K562 (cell line): ENCODE measurements at regions not wholly inside any gene's neighbourhood (a gene's known extent, or its start where the extent isn't known, plus 50 kb on each side); places are given as distances from the start of the nearest gene placed in this dataset.
A peak's percentile ranks its signal among the peaks of the same experiment; 100 is the strongest.

Experiments used
- ATAC-seq: fragments of 200-7000 bp; cut with Tn5 transposase; 3 replicates; pipeline ENCODE4 v1.9.1; 2020; ENCODE audit warnings: moderate library complexity
- BruUV-seq: library from RNA; stranded (reverse); fragments of 400-500 nt; replicated peaks from 2 replicates; lab custom pipeline; 2021; lab: Mats Ljungman, UMichigan
- CTCF ChIA-PET: fragments of 300-600 bp; formaldehyde crosslinking; extraction: SDS; loops from one replicate; lab custom pipeline; 2021; ENCODE audit warnings: low intra/inter-chr PET ratio; lab: Yijun Ruan, JAX
- POLR2A ChIA-PET: fragments of 300-600, 350-650 bp; sonication (Branson Sonifier 250); formaldehyde crosslinking; extraction: SDS; loops from one replicate; lab custom pipeline; 2021; ENCODE audit warnings: antibody characterized with exemption, inconsistent platforms; lab: Yijun Ruan, JAX
- DNase-seq, 4 experiments: peaks; one replicate each; pipeline versions ENCODE4 v3.0.0 to v3.0.0-alpha.2; 2011 to 2018; ENCODE audit warnings: low spot score in 3 of 4, mixed read lengths in 3 of 4; ENCODE audit errors: extremely low read depth in 1 of 4
- FAIRE-seq: peaks from 2 replicates; lab custom pipeline; 2011; peaks lifted over from hg19 to GRCh38; lab: Jason Lieb, UNC
- H2AFZ ChIP-seq: 2 replicates; pipeline ENCODE4 v1.6.0; 2011; ENCODE audit warnings: low read depth, low read length, control low read depth, inconsistent platforms
- H3K27ac ChIP-seq: fragments of 200-600 bp; 3 replicates; pipeline ENCODE4 v1.8.0; 2011; ENCODE audit warnings: low read depth, mild to moderate bottlenecking, control low read depth, inconsistent platforms, low read length, moderate library complexity, mixed read lengths; ENCODE audit errors: extremely low read depth
- H3K27me3 ChIP-seq, 2 experiments: fragments of 300-600 bp in 1 of 2; 2 replicates in 1 of 2; 3 replicates in 1 of 2; pipeline versions ENCODE4 v1.6.0 to v1.8.0; 2011; ENCODE audit warnings: inconsistent platforms in 2 of 2, low read length in 2 of 2, mild to moderate bottlenecking in 1 of 2, mixed read lengths in 1 of 2, moderate library complexity in 1 of 2; ENCODE audit not compliant: control insufficient read depth in 2 of 2, insufficient read depth in 2 of 2
- H3K36me3 ChIP-seq: fragments of 300-600 bp; 3 replicates; pipeline ENCODE4 v1.8.0; 2011; ENCODE audit warnings: mild to moderate bottlenecking, low read length, inconsistent platforms; ENCODE audit not compliant: control insufficient read depth, insufficient read depth
- H3K4me1 ChIP-seq, 2 experiments: fragments of 200-600 bp in 1 of 2; replicated peaks in 1 of 2; 2 replicates in 1 of 2; 3 replicates in 1 of 2; pipeline versions ENCODE4 v1.5.1 to v1.8.0; 2011; ENCODE audit warnings: inconsistent platforms in 2 of 2, low read length in 2 of 2, mild to moderate bottlenecking in 1 of 2, mixed read lengths in 1 of 2, moderate library complexity in 1 of 2; ENCODE audit not compliant: control insufficient read depth in 2 of 2, insufficient read depth in 2 of 2
- H3K4me2 ChIP-seq: 2 replicates; pipeline ENCODE4 v1.6.1; 2011; ENCODE audit warnings: low read length, control low read depth, inconsistent platforms, mixed read lengths; ENCODE audit not compliant: insufficient read depth
- H3K4me3 ChIP-seq: fragments of 200-600 bp; sonication (generic), shearing (Covaris generic); 2 replicates; pipeline ENCODE4 v1.5.1; 2016; ENCODE audit warnings: control low read depth, inconsistent platforms
- H3K79me2 ChIP-seq: fragments of 200-600 bp; 3 replicates; pipeline ENCODE4 v1.8.0; 2011; ENCODE audit warnings: low read length, inconsistent platforms; ENCODE audit not compliant: control insufficient read depth, insufficient read depth
- H3K9ac ChIP-seq, 2 experiments: 2 replicates each; pipeline versions ENCODE4 v1.6.0 to v1.6.1; 2011; ENCODE audit warnings: low read depth in 2 of 2, low read length in 2 of 2, control low read depth in 1 of 2, inconsistent platforms in 1 of 2, mild to moderate bottlenecking in 1 of 2, mixed read lengths in 1 of 2; ENCODE audit not compliant: insufficient read depth in 1 of 2
- H3K9me1 ChIP-seq: one replicate; pipeline ENCODE4 v1.6.0; 2011; ENCODE audit warnings: inconsistent platforms, mild to moderate bottlenecking, low read length, moderate library complexity; ENCODE audit not compliant: control insufficient read depth, insufficient read depth
- H3K9me3 ChIP-seq: replicated peaks from 2 replicates; pipeline ENCODE4 v1.5.1; 2011; ENCODE audit warnings: low read depth, low read length, inconsistent platforms; ENCODE audit not compliant: control insufficient read depth, insufficient read depth
- H4K20me1 ChIP-seq: replicated peaks from 2 replicates; pipeline ENCODE4 v1.6.1; 2011; ENCODE audit warnings: low read length, inconsistent platforms, mixed read lengths; ENCODE audit not compliant: control insufficient read depth, insufficient read depth
- BHLHE40 ChIP-seq: IDR thresholded peaks from 2 replicates; pipeline ENCODE4 v1.6.1; 2011; ENCODE audit warnings: low read length, improper control_type of control experiment
- CSDE1 ChIP-seq, 2 experiments: fragments of 450-650 bp; IDR thresholded peaks; 2 replicates each; pipeline ENCODE4 v1.6.1; 2016; ENCODE audit warnings: mild to moderate bottlenecking in 1 of 2
- FOXJ2 ChIP-seq: fragments of 200-800 bp; sonication (Bioruptor generic); IDR thresholded peaks from 2 replicates; pipeline ENCODE4 v1.6.1; 2016; ENCODE audit warnings: missing genetic modification characterization, missing compliant biosample characterization
- MEF2A ChIP-seq: IDR thresholded peaks from 2 replicates; pipeline ENCODE4 v1.6.1; 2011; ENCODE audit warnings: low read depth, mild to moderate bottlenecking, low read length, moderate library complexity; ENCODE audit not compliant: control insufficient read depth
- NBN ChIP-seq: fragments of 450-650 bp; IDR thresholded peaks from 2 replicates; pipeline ENCODE4 v1.6.1; 2016; ENCODE audit warnings: low read depth, mild to moderate bottlenecking
- PCBP2 ChIP-seq: fragments of 200-400 bp; formaldehyde crosslinking; IDR thresholded peaks from 2 replicates; pipeline ENCODE4 v1.6.1; 2018; ENCODE audit warnings: low read length, low read depth, mild to moderate bottlenecking, moderate library complexity; ENCODE audit not compliant: poor library complexity, severe bottlenecking
- ZNF239 ChIP-seq: fragments of 250-450 bp; sonication (Bioruptor Pico); IDR thresholded peaks from 2 replicates; pipeline ENCODE4 v1.4.0; 2020; ENCODE audit warnings: mild to moderate bottlenecking
- whole genome bisulfite sequencing: fragments of 100-300 bp; shearing (Covaris generic); methylation state at CpG from one replicate; pipeline ENCODE4 v1.1.6; 2016; ENCODE audit warnings: low coverage, mixed read lengths; ENCODE audit not compliant: insufficient coverage; ENCODE audit errors: missing lambda C conversion rate; 5-methylcytosine and 5-hydroxymethylcytosine counted together
- in situ Hi-C: fragments of 300-500 bp; cut with MboI; formaldehyde crosslinking; loops from 4 replicates; pipeline ENCODE4 v1.15.0; 2018; ENCODE audit warnings: inconsistent platforms, mixed read lengths
- intact Hi-C: fragments of 100-400 bp; cut with micrococcal nuclease; formaldehyde crosslinking; loops from 2 replicates; pipeline ENCODE4 v1.14.2; 2022
- TF ChIP-seq, protein P1 (sequence below): fragments of 450-650 bp; IDR thresholded peaks from 2 replicates; pipeline ENCODE4 v1.6.1; 2016; ENCODE audit warnings: borderline replicate concordance
- TF ChIP-seq, protein P2 (sequence below): sonication (generic); formaldehyde crosslinking; IDR thresholded peaks from 2 replicates; pipeline ENCODE4 v1.8.1; 2023; ENCODE audit warnings: mild to moderate bottlenecking, missing genetic modification reagents

DNA sequence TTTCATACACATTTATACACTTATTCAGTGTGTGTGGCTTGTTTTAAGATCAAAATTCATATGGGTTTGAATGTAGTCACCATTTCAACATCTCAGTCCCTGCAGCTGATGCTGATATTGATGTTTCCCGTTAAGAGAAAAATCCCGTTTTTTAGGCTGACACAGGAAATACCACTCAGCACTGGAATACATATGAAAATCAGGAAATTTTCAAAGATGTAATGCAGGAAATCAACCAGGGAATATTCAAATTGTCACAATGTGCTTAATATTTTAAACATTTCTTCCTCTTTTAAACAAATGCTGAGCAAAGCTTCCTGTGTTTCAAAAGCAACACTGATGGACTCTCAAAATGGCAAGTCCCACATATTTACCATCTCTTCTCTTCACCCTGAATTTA is 94.5 kb upstream of the MARCKS start (continued):
- TF ChIP-seq BHLHE40 (no peak), PCBP2 (no peak), FOXJ2 (no peak)
- TF ChIP-seq, protein P1, sequence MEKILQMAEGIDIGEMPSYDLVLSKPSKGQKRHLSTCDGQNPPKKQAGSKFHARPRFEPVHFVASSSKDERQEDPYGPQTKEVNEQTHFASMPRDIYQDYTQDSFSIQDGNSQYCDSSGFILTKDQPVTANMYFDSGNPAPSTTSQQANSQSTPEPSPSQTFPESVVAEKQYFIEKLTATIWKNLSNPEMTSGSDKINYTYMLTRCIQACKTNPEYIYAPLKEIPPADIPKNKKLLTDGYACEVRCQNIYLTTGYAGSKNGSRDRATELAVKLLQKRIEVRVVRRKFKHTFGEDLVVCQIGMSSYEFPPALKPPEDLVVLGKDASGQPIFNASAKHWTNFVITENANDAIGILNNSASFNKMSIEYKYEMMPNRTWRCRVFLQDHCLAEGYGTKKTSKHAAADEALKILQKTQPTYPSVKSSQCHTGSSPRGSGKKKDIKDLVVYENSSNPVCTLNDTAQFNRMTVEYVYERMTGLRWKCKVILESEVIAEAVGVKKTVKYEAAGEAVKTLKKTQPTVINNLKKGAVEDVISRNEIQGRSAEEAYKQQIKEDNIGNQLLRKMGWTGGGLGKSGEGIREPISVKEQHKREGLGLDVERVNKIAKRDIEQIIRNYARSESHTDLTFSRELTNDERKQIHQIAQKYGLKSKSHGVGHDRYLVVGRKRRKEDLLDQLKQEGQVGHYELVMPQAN = no peak

DNA sequence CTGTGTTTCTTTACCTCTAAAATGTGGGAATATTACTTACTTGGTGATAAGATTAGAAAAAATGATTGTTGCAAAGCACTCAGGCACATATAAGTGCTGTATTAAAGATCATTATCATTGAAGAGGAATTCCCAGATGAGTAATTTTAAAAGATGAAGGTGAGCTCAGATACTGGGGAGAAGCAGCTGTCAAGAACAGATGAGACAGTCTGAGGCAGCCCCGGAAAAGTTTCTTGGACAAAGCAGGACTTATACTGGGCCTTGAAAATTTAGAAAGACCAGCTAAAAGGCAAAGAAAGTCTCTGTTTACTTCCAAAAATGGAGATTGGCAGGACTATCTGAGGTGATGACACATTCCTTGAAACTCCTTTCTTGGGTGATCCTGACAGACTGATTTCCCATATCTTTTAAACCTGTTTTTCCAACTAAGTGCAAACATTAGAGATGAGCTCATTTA is 93.8 kb upstream of the MARCKS start:
- Histone ChIP-seq H4K20me1 (no peaks in the 10 kb centered on the region), H3K4me3 (no peak overlapping the region), H3K27ac (no peak overlapping the region), H2AFZ (no peak overlapping the region), H3K27me3 (no peaks in the 10 kb centered on the region), H3K9ac (no peak overlapping the region), H3K79me2 (no peaks in the 10 kb centered on the region), H3K9me1 (no peaks in the 10 kb centered on the region), H3K4me2 (no peak overlapping the region), H3K36me3 (no peaks in the 10 kb centered on the region), H3K9me3 (no peaks in the 10 kb centered on the region), H3K4me1 (no peaks in the 10 kb centered on the region)
- ChIA-PET POLR2A (no interaction called here), CTCF (no interaction called here)
- 0% methylated on average over 1 of the region's 1 CpG for WGBS
- ATAC-seq = no peak
- in situ Hi-C loops = no loop called here
- TF ChIP-seq CSDE1 (IDR thresholded peaks at IDR 0.05) (no peak), NBN (no peak), ZNF239 (peak; percentile 95), MEF2A (no peak)
- TF ChIP-seq, protein P2, sequence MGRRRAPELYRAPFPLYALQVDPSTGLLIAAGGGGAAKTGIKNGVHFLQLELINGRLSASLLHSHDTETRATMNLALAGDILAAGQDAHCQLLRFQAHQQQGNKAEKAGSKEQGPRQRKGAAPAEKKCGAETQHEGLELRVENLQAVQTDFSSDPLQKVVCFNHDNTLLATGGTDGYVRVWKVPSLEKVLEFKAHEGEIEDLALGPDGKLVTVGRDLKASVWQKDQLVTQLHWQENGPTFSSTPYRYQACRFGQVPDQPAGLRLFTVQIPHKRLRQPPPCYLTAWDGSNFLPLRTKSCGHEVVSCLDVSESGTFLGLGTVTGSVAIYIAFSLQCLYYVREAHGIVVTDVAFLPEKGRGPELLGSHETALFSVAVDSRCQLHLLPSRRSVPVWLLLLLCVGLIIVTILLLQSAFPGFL (CRISPR knock-in tag) = no peak
- BruUV-seq = no TSS peak
- intact Hi-C loops = no loop called here
- DNase-seq = no peak
- no peak for FAIRE-seq
